Type B pancreatic cell (in vitro differentiated cells): ENCODE measurements at regions not wholly inside any gene's neighbourhood (a gene's known extent, or its start where the extent isn't known, plus 50 kb on each side); places are given as distances from the start of the nearest gene placed in this dataset.
"Not testable (repeated sequence)": the region's sequence is repeated elsewhere in the genome, so short reads cannot be mapped to it uniquely, and the experiment has no call there.

Source experiments
- DNase-seq: peaks from one replicate; pipeline ENCODE4 v3.0.0; 2021; ENCODE audit warnings: mixed read lengths; ENCODE audit not compliant: unreplicated experiment; ENCODE audit errors: extremely low spot score
- H3K27ac Mint-ChIP-seq: 2 replicates; pipeline ENCODE4 v1.8.0; 2021; ENCODE audit warnings: mild to moderate bottlenecking, mixed read lengths
- H3K27me3 Mint-ChIP-seq: 2 replicates; pipeline ENCODE4 v1.8.0; 2021; ENCODE audit warnings: mixed read lengths
- H3K36me3 Mint-ChIP-seq: 2 replicates; pipeline ENCODE4 v1.8.0; 2021; ENCODE audit warnings: mixed read lengths
- H3K4me1 Mint-ChIP-seq: one replicate; pipeline ENCODE4 v1.8.0; 2021; ENCODE audit warnings: mixed read lengths; ENCODE audit not compliant: unreplicated experiment
- H3K4me3 Mint-ChIP-seq: 2 replicates; pipeline ENCODE4 v1.8.0; 2021; ENCODE audit warnings: mild to moderate bottlenecking, mixed read lengths
- H3K9me3 Mint-ChIP-seq: 2 replicates; pipeline ENCODE4 v1.8.0; 2021; ENCODE audit warnings: mixed read lengths
- TF ChIP-seq, protein P1 (sequence below): fragments of 200-600 bp; sonication (generic); conservative IDR thresholded peaks from 2 replicates; pipeline ENCODE4 v1.5.0; 2021; ENCODE audit warnings: antibody characterized with exemption, mild to moderate bottlenecking

DNA sequence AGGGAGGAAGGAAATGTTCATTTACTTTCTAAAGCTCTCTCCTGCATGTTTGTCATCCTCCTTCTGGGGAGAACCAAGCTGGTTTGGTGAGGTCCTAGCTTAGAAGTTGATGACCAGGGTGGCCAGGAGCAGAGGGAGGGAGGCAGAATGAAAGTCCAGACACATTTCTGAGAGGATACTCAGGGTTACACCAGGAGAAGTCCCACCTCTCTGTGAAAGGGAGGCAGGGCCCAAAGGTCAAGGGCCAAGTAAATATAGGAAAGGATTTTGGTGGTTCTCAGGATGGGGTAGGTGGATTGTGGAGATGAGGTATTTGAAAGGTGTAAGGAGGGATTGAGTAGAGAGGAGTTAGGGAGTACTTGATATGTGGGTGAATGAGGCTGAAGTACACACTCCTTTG lies 58.0 kb upstream of the FBXO11 start:
- DNase-seq: no peak
- H3K4me1 Mint-ChIP-seq: no peaks in the 10 kb centered on the region
- TF ChIP-seq, protein P1, sequence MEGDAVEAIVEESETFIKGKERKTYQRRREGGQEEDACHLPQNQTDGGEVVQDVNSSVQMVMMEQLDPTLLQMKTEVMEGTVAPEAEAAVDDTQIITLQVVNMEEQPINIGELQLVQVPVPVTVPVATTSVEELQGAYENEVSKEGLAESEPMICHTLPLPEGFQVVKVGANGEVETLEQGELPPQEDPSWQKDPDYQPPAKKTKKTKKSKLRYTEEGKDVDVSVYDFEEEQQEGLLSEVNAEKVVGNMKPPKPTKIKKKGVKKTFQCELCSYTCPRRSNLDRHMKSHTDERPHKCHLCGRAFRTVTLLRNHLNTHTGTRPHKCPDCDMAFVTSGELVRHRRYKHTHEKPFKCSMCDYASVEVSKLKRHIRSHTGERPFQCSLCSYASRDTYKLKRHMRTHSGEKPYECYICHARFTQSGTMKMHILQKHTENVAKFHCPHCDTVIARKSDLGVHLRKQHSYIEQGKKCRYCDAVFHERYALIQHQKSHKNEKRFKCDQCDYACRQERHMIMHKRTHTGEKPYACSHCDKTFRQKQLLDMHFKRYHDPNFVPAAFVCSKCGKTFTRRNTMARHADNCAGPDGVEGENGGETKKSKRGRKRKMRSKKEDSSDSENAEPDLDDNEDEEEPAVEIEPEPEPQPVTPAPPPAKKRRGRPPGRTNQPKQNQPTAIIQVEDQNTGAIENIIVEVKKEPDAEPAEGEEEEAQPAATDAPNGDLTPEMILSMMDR: no peak
- peaks cover 4% of the 10 kb centered on the region for H3K9me3 Mint-ChIP-seq
- no peak overlapping the region for H3K4me3 Mint-ChIP-seq
- H3K36me3 Mint-ChIP-seq: no peaks in the 10 kb centered on the region
- H3K27me3 Mint-ChIP-seq: peaks cover 3% of the 10 kb centered on the region
- no peak overlapping the region for H3K27ac Mint-ChIP-seq

DNA sequence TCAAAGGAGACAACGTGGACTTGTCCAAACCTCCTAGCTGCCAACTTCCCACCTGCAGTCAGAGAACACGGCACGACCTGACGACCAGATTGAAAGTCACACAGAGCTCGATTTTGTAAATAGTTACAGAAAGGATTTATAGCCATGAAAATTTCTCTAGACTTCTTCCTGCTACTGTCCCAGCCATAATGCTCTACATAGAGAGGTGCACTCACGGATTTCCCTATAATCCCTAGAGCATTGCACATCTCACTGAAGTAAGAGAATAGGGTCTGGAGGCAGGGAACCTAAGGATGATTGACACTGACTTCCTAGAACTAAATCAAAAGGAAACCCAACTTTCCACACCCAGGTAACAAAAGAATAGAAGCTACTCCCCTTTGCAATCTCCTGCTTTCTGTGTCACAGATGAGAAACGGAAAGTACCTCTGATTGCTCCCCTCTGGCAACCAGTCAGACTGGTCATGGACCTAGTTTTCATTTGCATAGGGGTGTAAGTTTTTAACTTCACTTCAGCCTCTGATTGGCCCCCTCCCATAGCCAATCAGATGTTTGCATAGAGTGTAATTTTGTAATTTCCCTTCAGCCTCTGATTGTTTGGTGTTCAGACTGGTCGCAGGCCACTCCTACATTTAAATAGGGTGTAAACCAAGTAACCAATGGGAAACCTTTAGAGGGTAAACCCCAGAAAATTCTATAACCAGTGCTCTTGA lies 58.6 kb upstream of the FBXO11 start:
- no peak for DNase-seq
- H3K4me3 Mint-ChIP-seq: no peak overlapping the region
- H3K4me1 Mint-ChIP-seq: no peaks in the 10 kb centered on the region
- TF ChIP-seq, protein P1: no peak
- H3K27ac Mint-ChIP-seq: no peak overlapping the region
- no peaks in the 10 kb centered on the region for H3K27me3 Mint-ChIP-seq
- peaks cover 4% of the 10 kb centered on the region for H3K9me3 Mint-ChIP-seq
- H3K36me3 Mint-ChIP-seq: no peaks in the 10 kb centered on the region

DNA sequence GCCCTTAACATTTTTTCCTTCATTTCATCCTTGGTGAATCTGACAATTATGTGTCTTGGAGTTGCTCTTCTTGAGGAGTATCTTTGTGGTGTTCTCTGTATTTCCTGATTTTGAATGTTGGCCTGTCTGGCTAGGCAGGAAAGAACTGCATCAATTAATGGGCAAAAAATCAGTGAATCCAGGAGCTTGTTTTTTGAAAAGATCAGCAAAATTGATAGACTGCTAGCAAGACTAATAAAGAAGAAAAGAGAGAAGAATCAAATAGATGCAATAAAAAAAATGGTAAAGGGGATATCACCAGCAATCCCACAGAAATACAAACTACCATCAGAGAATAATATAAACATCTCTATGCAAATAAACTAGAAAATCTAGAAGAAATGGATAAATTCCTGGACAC lies 70.4 kb upstream of the FBXO11 start:
- DNase-seq, H3K4me3 Mint-ChIP-seq, H3K36me3 Mint-ChIP-seq, H3K4me1 Mint-ChIP-seq, H3K27ac Mint-ChIP-seq, H3K27me3 Mint-ChIP-seq: not testable (repeated sequence)
- peaks cover 12% of the 10 kb centered on the region for H3K9me3 Mint-ChIP-seq

DNA sequence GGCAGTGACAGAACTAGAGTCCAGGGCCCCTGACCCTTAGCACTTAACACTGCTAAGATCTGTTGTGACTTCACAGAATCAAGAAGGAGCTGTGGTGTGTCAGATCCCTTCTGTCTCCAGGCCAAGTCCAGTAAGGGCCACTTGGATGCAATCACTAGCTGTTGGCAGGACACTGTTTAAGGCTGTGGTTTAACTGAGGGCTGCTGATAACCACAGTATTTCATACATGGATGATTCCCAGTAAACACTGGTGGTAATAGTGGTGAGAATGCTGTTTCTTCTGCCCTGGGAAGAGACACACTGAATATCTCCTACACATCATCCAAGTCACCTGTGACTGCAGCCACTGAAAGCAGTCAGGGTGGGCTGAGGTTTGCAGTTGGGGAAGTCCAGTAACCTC lies 77.7 kb upstream of the FBXO11 start:
- Mint-ChIP-seq H3K27me3 (no peaks in the 10 kb centered on the region), H3K4me1 (no peaks in the 10 kb centered on the region), H3K27ac (no peak overlapping the region), H3K4me3 (no peak overlapping the region), H3K9me3 (peaks cover 4% of the 10 kb centered on the region), H3K36me3 (no peaks in the 10 kb centered on the region)
- no peak for DNase-seq
- TF ChIP-seq, protein P1: no peak

DNA sequence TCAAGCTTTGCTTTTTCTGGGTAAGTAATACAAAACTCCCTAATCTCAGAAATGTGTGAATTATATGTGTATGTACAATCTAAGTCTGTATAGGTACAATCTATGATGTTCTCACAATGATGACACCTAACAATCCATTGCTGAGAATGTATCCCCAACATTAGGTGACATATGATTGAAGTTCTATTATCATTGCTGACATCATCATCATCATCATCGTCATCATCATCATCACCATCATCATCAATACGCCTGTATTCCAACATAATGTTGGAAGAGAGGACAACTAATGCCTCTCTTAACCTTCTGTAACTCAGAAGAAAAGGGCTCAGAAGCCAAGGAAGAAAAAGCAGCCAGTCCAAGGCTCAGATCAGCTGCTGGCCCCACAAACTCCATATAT lies 84.2 kb upstream of the FBXO11 start:
- DNase-seq: no peak
- H3K36me3 Mint-ChIP-seq: no peaks in the 10 kb centered on the region
- TF ChIP-seq, protein P1: no peak
- no peaks in the 10 kb centered on the region for H3K9me3 Mint-ChIP-seq
- H3K27me3 Mint-ChIP-seq: peaks cover 3% of the 10 kb centered on the region
- no peak overlapping the region for H3K4me3 Mint-ChIP-seq
- no peak overlapping the region for H3K27ac Mint-ChIP-seq
- H3K4me1 Mint-ChIP-seq: no peaks in the 10 kb centered on the region

DNA sequence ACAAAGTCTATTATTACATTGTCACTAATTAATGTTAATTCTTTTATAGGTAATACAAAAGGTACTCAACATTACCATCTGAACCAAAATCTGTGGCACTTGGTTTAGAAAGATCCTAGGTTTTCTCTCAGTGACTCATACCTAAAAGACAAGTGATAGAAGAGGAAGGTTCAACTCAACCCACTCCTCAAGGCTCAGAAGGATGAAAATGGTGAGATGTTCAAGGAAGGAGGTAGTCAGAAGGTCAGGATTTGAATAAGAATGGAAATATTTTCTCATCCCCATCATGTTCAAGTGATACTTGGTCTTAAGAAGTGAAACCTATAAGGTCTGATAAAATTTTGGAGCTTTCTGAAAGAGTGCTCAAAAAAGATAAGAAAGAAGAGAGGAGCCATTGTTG lies 86.4 kb upstream of the FBXO11 start:
- H3K36me3 Mint-ChIP-seq: no peaks in the 10 kb centered on the region
- H3K27me3 Mint-ChIP-seq: peaks cover 3% of the 10 kb centered on the region
- no peaks in the 10 kb centered on the region for H3K9me3 Mint-ChIP-seq
- H3K4me3 Mint-ChIP-seq: no peak overlapping the region
- no peak for DNase-seq
- no peaks in the 10 kb centered on the region for H3K4me1 Mint-ChIP-seq
- TF ChIP-seq, protein P1: no peak
- no peak overlapping the region for H3K27ac Mint-ChIP-seq
